Retinal pigment epithelial cell (primary cell): ENCODE measurements at regions not wholly inside any gene's neighbourhood (a gene's known extent, or its start where the extent isn't known, plus 50 kb on each side); places are given as distances from the start of the nearest gene placed in this dataset.
A peak's percentile ranks its signal among the peaks of the same experiment; 100 is the strongest.
"Not testable (repeated sequence)": the region's sequence is repeated elsewhere in the genome, so short reads cannot be mapped to it uniquely, and the experiment has no call there.

ENCODE experiments used
- DNase-seq: peaks from one replicate; pipeline ENCODE4 v3.0.0-alpha.2; 2010; ENCODE audit warnings: low read depth
- H3K4me3 ChIP-seq: 2 replicates; pipeline ENCODE4 v1.5.1; 2011; ENCODE audit warnings: mild to moderate bottlenecking, low read length, control low read depth, moderate library complexity
- CTCF ChIP-seq: conservative IDR thresholded peaks from 2 replicates; pipeline ENCODE4 v1.5.1; 2011; ENCODE audit warnings: low read depth, low read length, control low read depth, inconsistent platforms

GRCh38 chr12:20050221-20050620 is 318.1 kb upstream of the PDE3A start:
- H3K4me3 ChIP-seq: no peak overlapping the region
- no peak for TF ChIP-seq CTCF
- DNase-seq: no peak

- no peak overlapping the region for H3K4me3 ChIP-seq
- DNase-seq: no peak
- no peak for TF ChIP-seq CTCF
These were observed 314.6 kb upstream of the PDE3A start for GRCh38 chr12:20053782-20054181.

- DNase-seq: no peak
- H3K4me3 ChIP-seq: no peak overlapping the region
- no peak for TF ChIP-seq CTCF
These were observed 312.5 kb upstream of the PDE3A start for GRCh38 chr12:20055856-20056255.

GRCh38 chr12:20057398-20057797 is 310.9 kb upstream of the PDE3A start:
- no peak overlapping the region for H3K4me3 ChIP-seq
- no peak for DNase-seq
- TF ChIP-seq CTCF: no peak

GRCh38 chr12:20063116-20063515 is 305.2 kb upstream of the PDE3A start:
- DNase-seq: peak; percentile 75
- no peak for TF ChIP-seq CTCF

GRCh38 chr12:20077618-20078017 is 290.7 kb upstream of the PDE3A start:
- DNase-seq: no peak
- no peak for TF ChIP-seq CTCF
- H3K4me3 ChIP-seq: no peak overlapping the region

More at GRCh38 chr12:20063116-20063515, 305.2 kb upstream of the PDE3A start:
- no peak overlapping the region for H3K4me3 ChIP-seq

GRCh38 chr12:20089077-20089476 is 279.3 kb upstream of the PDE3A start:
- no peak for TF ChIP-seq CTCF
- H3K4me3 ChIP-seq: no peak overlapping the region
- no peak for DNase-seq

- DNase-seq, H3K4me3 ChIP-seq: not testable (repeated sequence)
These were observed 275.0 kb upstream of the PDE3A start for GRCh38 chr12:20093190-20093810.
